SU-DHL-6 (cell line): ENCODE measurements at regions not wholly inside any gene's neighbourhood (a gene's known extent, or its start where the extent isn't known, plus 50 kb on each side); places are given as distances from the start of the nearest gene placed in this dataset.

Experiments used
- H2AFZ ChIP-seq: fragments of 200-600 bp; sonication (generic); 2 replicates; pipeline ENCODE4 v1.6.1; 2014; ENCODE audit warnings: low read depth, mild to moderate bottlenecking, moderate library complexity, mixed read lengths, antibody characterized with exemption, low read length; ENCODE audit not compliant: severe bottlenecking
- H3F3A ChIP-seq: fragments of 200-600 bp; shearing (Covaris generic); 2 replicates; pipeline ENCODE4 v1.6.0; 2016; ENCODE audit warnings: antibody characterized with exemption, mild to moderate bottlenecking; ENCODE audit not compliant: insufficient read depth
- H3K27ac ChIP-seq: fragments of 200-600 bp; sonication (generic); 2 replicates; pipeline ENCODE4 v1.5.1; 2016; ENCODE audit warnings: low read depth, mild to moderate bottlenecking, low read length, moderate library complexity, mixed read lengths
- H3K27me3 ChIP-seq: fragments of 200-600 bp; sonication (generic), shearing (Covaris generic); 2 replicates; pipeline ENCODE4 v1.6.0; 2014; ENCODE audit warnings: mild to moderate bottlenecking, low read length
- H3K36me3 ChIP-seq: fragments of 200-600 bp; sonication (generic); 2 replicates; pipeline ENCODE4 v1.6.1; 2014; ENCODE audit warnings: mild to moderate bottlenecking, low read length, mixed read lengths
- H3K4me2 ChIP-seq: fragments of 300-600, 200-600 bp; shearing (Covaris generic), sonication (generic); 2 replicates; pipeline ENCODE4 v1.6.0; 2014; ENCODE audit warnings: low read length, low read depth, mild to moderate bottlenecking; ENCODE audit not compliant: poor library complexity, severe bottlenecking
- H3K4me3 ChIP-seq: fragments of 200-600 bp; sonication (generic); 2 replicates; pipeline ENCODE4 v1.5.1; 2014; ENCODE audit warnings: antibody characterized with exemption, low read length, mild to moderate bottlenecking, mixed read lengths; ENCODE audit not compliant: insufficient read depth, poor library complexity, severe bottlenecking
- H3K79me2 ChIP-seq: fragments of 200-600 bp; sonication (generic); 2 replicates; pipeline ENCODE4 v1.6.1; 2014; ENCODE audit warnings: mild to moderate bottlenecking, low read length, moderate library complexity; ENCODE audit not compliant: insufficient read depth
- H3K9ac ChIP-seq: fragments of 200-600 bp; sonication (generic); 2 replicates; pipeline ENCODE4 v1.7.0; 2014; ENCODE audit warnings: mild to moderate bottlenecking, low read length
- H3K9me2 ChIP-seq: fragments of 200-600 bp; sonication (generic); replicated peaks from 2 replicates; pipeline ENCODE4 v1.6.1; 2014; ENCODE audit warnings: low read length; ENCODE audit not compliant: insufficient read depth
- H3K9me3 ChIP-seq: fragments of 200-600 bp; sonication (generic); 2 replicates; pipeline ENCODE4 v1.6.1; 2014; ENCODE audit warnings: low read length, mixed read lengths; ENCODE audit not compliant: insufficient read depth
- H4K20me1 ChIP-seq: fragments of 200-600 bp; sonication (generic); 2 replicates; pipeline ENCODE4 v1.6.1; 2014; ENCODE audit warnings: low read depth, mild to moderate bottlenecking, antibody characterized with exemption, low read length, moderate library complexity, mixed read lengths
- CTCF ChIP-seq: fragments of 200-600 bp; sonication (generic); IDR thresholded peaks from one replicate; pipeline ENCODE4 v1.5.1; 2017; ENCODE audit warnings: antibody characterized with exemption, mild to moderate bottlenecking, low read length, moderate library complexity; ENCODE audit not compliant: insufficient read depth, poor library complexity, severe bottlenecking
- EZH2phosphoT487 ChIP-seq: fragments of 200-600 bp; sonication (generic), shearing (Covaris generic); conservative IDR thresholded peaks from 2 replicates; pipeline ENCODE4 v1.6.1; 2018; ENCODE audit warnings: mild to moderate bottlenecking, antibody characterized with exemption, low read length, moderate library complexity, mixed read lengths

GRCh38 chr2:198558176-198558575, 753.8 kb downstream of the PLCL1 start:
- H3K4me2 ChIP-seq = no peak overlapping the region
- no peaks in the 10 kb centered on the region for H4K20me1 ChIP-seq
- H2AFZ ChIP-seq = no peak overlapping the region
- no peaks in the 10 kb centered on the region for H3K9me3 ChIP-seq
- no peak overlapping the region for H3K9ac ChIP-seq
- no peaks in the 10 kb centered on the region for H3K79me2 ChIP-seq
- H3K27me3 ChIP-seq = no peaks in the 10 kb centered on the region
- no peaks in the 10 kb centered on the region for H3K36me3 ChIP-seq
- no peak for TF ChIP-seq CTCF
- no peak for TF ChIP-seq EZH2phosphoT487
- no peaks in the 10 kb centered on the region for H3K9me2 ChIP-seq
- no peak overlapping the region for H3K4me3 ChIP-seq
- H3F3A ChIP-seq = no peaks in the 10 kb centered on the region
- no peak overlapping the region for H3K27ac ChIP-seq

GRCh38 chr2:198546122-198546521, 741.7 kb downstream of the PLCL1 start:
- no peak overlapping the region for H3K27ac ChIP-seq

GRCh38 chr2:198545411-198545810, 741.0 kb downstream of the PLCL1 start:
- no peak overlapping the region for H3K27ac ChIP-seq
- no peak overlapping the region for H3K4me2 ChIP-seq
- no peak overlapping the region for H2AFZ ChIP-seq
- no peaks in the 10 kb centered on the region for H3K9me3 ChIP-seq
- H3K9ac ChIP-seq = no peak overlapping the region
- no peaks in the 10 kb centered on the region for H3K27me3 ChIP-seq
- H3K4me3 ChIP-seq = no peak overlapping the region
- H3K79me2 ChIP-seq = no peaks in the 10 kb centered on the region
- no peaks in the 10 kb centered on the region for H3K9me2 ChIP-seq
- H4K20me1 ChIP-seq = no peaks in the 10 kb centered on the region
- H3F3A ChIP-seq = no peaks in the 10 kb centered on the region
- TF ChIP-seq EZH2phosphoT487 (no peak), CTCF (no peak)
- no peaks in the 10 kb centered on the region for H3K36me3 ChIP-seq

More at GRCh38 chr2:198546122-198546521, 741.7 kb downstream of the PLCL1 start:
- Histone ChIP-seq H3K79me2 (no peaks in the 10 kb centered on the region), H3K36me3 (no peaks in the 10 kb centered on the region), H3K9me3 (no peaks in the 10 kb centered on the region), H3F3A (no peaks in the 10 kb centered on the region), H3K4me3 (no peak overlapping the region), H2AFZ (no peak overlapping the region), H3K27me3 (no peaks in the 10 kb centered on the region), H3K9me2 (no peaks in the 10 kb centered on the region), H4K20me1 (no peaks in the 10 kb centered on the region), H3K4me2 (no peak overlapping the region), H3K9ac (no peak overlapping the region)
- TF ChIP-seq EZH2phosphoT487 (no peak), CTCF (no peak)
